ENCODE measurements at regions not wholly inside any gene's neighbourhood (a gene's known extent, or its start where the extent isn't known, plus 50 kb on each side); places are given as distances from the start of the nearest gene placed in this dataset.

DNA sequence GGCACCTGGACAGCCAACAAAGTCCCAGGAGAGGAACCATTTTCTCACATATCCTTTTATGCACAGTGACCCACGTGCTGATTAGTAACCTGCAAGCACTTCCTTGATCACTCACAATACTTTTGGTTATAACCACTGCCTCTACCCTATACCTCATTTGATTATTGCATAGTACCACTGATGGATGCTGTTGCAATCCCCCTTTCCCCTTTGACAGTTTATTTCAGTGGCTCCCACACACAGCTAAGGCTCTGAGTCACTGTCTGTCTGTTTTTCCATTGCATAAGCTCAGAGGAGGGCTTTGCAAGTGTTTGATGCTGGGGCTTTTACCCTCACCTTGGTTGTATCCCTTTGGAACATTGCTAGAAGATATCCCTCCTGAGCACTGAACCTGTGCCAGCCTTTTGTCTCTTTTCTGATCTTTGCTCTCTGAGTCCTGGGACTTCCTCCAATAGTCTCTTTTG is 101.7 kb upstream of the RBBP8 start:
- Mint-ChIP-seq H3K27me3 (ENCODE audit: low read depth) (peaks cover 31% of the 10 kb centered on the region), H3K27ac (no peak overlapping the region), H3K4me3 (no peak overlapping the region), H3K36me3 (ENCODE audit: low read depth) (no peaks in the 10 kb centered on the region), H3K9me3 (ENCODE audit: insufficient read depth) (no peaks in the 10 kb centered on the region), H3K4me1 (ENCODE audit: low read depth) (no peaks in the 10 kb centered on the region)
- POLR2A ChIA-PET = no interaction called here
- ATAC-seq = no peak
- no peak for DNase-seq
- CTCF ChIA-PET = interaction anchor here (2.3 kb wide), 1 partner anchor 17 kb away, joined by 7 read pairs; no protein-coding TSS in a partner anchor

DNA sequence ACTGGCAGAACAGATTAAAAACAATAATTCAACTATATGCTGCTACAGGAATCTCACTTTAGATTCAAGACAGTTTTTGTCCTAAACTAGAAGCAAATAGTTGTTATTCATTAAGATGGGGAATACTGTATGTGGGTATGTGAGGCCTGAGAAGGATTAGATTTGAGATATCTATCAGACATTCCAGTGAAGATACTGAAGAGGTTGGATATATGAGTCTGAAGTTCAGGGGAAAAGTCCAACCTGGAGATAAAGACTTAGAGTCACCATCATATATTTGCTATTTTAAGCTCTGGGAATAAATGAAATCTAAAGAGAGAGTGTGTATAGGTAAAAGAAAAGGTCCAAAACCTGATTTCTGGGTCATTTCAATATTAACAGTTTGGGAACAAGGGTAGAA is 96.2 kb upstream of the RBBP8 start:
- no peaks in the 10 kb centered on the region for H3K4me1 Mint-ChIP-seq (ENCODE audit: low read depth)
- no peak overlapping the region for H3K27ac Mint-ChIP-seq
- no peaks in the 10 kb centered on the region for H3K9me3 Mint-ChIP-seq (ENCODE audit: insufficient read depth)
- peaks cover 21% of the 10 kb centered on the region for H3K27me3 Mint-ChIP-seq (ENCODE audit: low read depth)
- no peaks in the 10 kb centered on the region for H3K36me3 Mint-ChIP-seq (ENCODE audit: low read depth)
- DNase-seq = no peak
- no peak for ATAC-seq
- ChIA-PET POLR2A (no interaction called here), CTCF (interaction anchor here (0.6 kb wide), 1 partner anchor 62 kb away, joined by 3 read pairs; no protein-coding TSS in a partner anchor)
- no peak overlapping the region for H3K4me3 Mint-ChIP-seq

DNA sequence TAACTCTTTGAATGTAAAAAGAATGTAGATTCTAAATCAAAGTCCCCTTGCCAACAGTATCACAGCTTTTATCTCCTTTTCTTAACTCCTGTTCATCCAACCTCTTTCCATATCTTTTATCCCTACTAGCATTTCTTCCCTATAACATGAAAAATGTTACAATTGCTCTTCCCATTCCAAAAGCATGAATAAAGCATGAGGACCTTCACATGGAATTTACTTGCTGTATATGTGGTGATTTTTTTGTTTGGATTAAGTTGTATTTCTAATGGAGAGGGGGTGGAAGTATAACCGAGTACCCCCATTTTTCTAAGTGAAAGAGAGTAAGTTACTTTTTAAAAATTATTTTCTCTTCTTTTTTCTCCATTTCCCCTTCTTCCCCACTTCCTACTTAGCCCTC is 94.9 kb upstream of the RBBP8 start:
- CTCF ChIA-PET = interaction anchor here (1.0 to 1.4 kb wide), 3 partner anchors 24 to 145 kb away, joined by 3 to 5 read pairs (median 4); no protein-coding TSS in a partner anchor
- no peak overlapping the region for H3K27ac Mint-ChIP-seq

DNA sequence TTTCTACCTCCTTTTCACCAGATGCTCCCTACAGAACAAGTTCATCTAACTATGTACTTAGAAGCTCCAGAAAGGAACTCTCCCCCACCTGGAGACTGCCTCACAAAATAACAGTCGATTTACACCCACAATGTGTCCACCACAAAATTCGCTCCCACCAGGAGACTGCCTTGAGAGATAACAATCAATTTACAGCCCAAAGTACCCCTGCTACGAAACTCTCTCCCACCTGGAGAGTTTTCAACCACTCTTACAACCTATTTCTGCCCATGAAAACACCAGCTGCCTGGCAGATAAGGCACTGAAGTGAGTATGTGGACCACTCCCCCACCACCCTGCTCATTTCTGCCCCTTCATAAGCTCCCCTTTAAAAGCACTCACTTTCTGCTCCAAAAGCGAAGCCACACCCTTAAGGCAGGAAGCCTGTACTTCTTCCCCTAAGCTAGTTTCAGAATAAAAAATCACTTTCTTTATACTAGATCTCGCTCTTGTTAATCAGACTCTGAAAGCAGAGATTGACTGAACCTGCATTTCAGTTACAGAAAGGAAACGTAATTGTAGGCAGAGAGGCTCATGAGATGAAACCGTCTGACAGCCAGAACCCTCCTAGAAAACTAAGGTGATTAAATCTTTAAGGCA is 94.4 kb upstream of the RBBP8 start:
- no peak overlapping the region for H3K4me3 Mint-ChIP-seq
- CTCF ChIA-PET = interaction anchor here (0.7 to 1.7 kb wide), 4 partner anchors 26 to 965 kb away, joined by 3 to 5 read pairs (median 4); no protein-coding TSS in a partner anchor
- no peaks in the 10 kb centered on the region for H3K36me3 Mint-ChIP-seq (ENCODE audit: low read depth)
- ATAC-seq (no peak), DNase-seq (no peak)
- no peaks in the 10 kb centered on the region for H3K4me1 Mint-ChIP-seq (ENCODE audit: low read depth)
- H3K27me3 Mint-ChIP-seq (ENCODE audit: low read depth) = peaks cover 13% of the 10 kb centered on the region
- no peaks in the 10 kb centered on the region for H3K9me3 Mint-ChIP-seq (ENCODE audit: insufficient read depth)
- no peak overlapping the region for H3K27ac Mint-ChIP-seq
- POLR2A ChIA-PET = no interaction called here

More for the DNA sequence above, 94.9 kb upstream of the RBBP8 start:
- Mint-ChIP-seq H3K36me3 (ENCODE audit: low read depth) (no peaks in the 10 kb centered on the region), H3K27me3 (ENCODE audit: low read depth) (peaks cover 16% of the 10 kb centered on the region), H3K4me1 (ENCODE audit: low read depth) (no peaks in the 10 kb centered on the region), H3K4me3 (no peak overlapping the region), H3K9me3 (ENCODE audit: insufficient read depth) (no peaks in the 10 kb centered on the region)
- DNase-seq (no peak), ATAC-seq (no peak)
- POLR2A ChIA-PET = no interaction called here

DNA sequence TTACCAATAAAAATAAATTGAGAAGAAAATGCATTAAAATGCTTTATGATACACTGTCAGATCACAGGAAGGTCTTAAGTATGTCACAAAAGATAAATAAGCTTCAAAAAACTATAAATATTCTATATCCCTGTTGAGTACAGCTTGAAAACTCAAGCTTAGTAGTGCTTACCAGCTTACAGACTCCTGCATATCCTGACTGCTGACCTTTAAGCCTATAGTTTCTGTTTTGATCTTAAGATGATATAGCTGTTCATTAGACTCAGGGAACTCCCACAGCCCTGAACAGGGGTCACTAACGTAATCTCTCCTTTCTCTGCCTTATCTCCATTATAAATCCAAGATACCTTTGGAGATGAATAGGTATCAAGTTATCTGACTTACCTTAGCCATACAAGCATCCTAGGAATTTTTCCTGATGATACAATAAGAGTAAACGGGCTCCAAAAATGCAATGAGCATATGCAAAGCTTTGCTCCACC is 93.7 kb upstream of the RBBP8 start:
- H3K36me3 Mint-ChIP-seq (ENCODE audit: low read depth) = no peaks in the 10 kb centered on the region
- H3K4me3 Mint-ChIP-seq = no peak overlapping the region
- no peak for ATAC-seq
- peaks cover 13% of the 10 kb centered on the region for H3K27me3 Mint-ChIP-seq (ENCODE audit: low read depth)
- no peak for DNase-seq
- no peaks in the 10 kb centered on the region for H3K4me1 Mint-ChIP-seq (ENCODE audit: low read depth)
- ChIA-PET CTCF (interaction anchor here (0.7 to 1.7 kb wide), 4 partner anchors 27 to 966 kb away, joined by 3 to 5 read pairs (median 4); no protein-coding TSS in a partner anchor), POLR2A (no interaction called here)
- no peaks in the 10 kb centered on the region for H3K9me3 Mint-ChIP-seq (ENCODE audit: insufficient read depth)
- H3K27ac Mint-ChIP-seq = no peak overlapping the region

DNA sequence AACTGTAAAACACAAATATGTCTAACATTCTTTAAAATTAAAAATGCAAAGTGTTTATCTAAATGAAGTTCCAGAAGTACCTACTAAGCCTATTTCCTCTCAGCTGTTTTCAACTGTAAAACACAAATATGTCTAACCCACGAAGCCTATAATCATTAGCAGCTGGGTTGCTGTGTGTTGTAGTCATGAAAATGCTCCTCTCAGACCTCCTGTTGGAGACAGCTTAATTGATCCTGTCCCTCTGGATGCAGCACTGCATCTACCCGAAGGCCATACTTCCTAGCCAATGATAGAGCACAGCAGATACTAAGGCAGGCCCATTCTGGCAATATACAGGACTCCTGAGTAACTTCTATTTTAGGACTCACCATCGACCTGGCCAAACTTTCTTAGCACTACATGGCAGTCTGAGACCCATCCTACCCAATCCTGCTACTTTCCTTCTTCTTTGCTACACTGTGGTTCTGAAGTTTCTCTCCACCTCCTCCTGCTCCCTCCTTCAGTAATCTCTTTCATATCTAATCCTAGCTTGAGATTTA is 92.5 kb upstream of the RBBP8 start:
- ATAC-seq = no peak
- no peaks in the 10 kb centered on the region for H3K9me3 Mint-ChIP-seq (ENCODE audit: insufficient read depth)
- POLR2A ChIA-PET = no interaction called here
- no peak overlapping the region for H3K27ac Mint-ChIP-seq
- DNase-seq = no peak
- peaks cover 4% of the 10 kb centered on the region for H3K27me3 Mint-ChIP-seq (ENCODE audit: low read depth)
- H3K36me3 Mint-ChIP-seq (ENCODE audit: low read depth) = no peaks in the 10 kb centered on the region
- CTCF ChIA-PET = interaction anchor here (1.7 kb wide), 1 partner anchor 28 kb away, joined by 4 read pairs; no protein-coding TSS in a partner anchor
- no peak overlapping the region for H3K4me3 Mint-ChIP-seq
- H3K4me1 Mint-ChIP-seq (ENCODE audit: low read depth) = no peaks in the 10 kb centered on the region

DNA sequence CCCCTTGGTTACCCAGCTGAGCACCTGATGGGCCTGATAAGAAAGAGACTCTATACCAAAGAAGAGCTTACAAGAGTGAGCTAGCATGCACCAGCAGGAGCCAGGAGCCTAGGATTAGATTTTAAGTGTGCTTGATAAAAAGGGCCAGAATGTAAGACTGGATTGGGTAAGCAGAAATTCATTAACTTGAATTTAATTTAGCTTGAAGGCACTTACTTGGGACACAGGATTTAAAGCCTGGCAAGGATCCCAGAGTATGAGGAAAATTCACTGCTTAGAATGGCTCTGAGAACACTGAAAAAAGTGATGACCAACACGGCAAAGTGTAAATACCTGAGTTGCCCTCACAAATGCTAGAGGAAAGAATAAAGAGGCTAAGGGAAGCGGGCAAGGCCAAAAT is 91.3 kb upstream of the RBBP8 start:
- ATAC-seq (no peak), DNase-seq (no peak)
- POLR2A ChIA-PET = no interaction called here
- Mint-ChIP-seq H3K27me3 (ENCODE audit: low read depth) (peaks cover 2% of the 10 kb centered on the region), H3K9me3 (ENCODE audit: insufficient read depth) (no peaks in the 10 kb centered on the region), H3K4me1 (ENCODE audit: low read depth) (no peaks in the 10 kb centered on the region), H3K27ac (no peak overlapping the region), H3K36me3 (ENCODE audit: low read depth) (no peaks in the 10 kb centered on the region), H3K4me3 (no peak overlapping the region)
- CTCF ChIA-PET = no interaction called here

DNA sequence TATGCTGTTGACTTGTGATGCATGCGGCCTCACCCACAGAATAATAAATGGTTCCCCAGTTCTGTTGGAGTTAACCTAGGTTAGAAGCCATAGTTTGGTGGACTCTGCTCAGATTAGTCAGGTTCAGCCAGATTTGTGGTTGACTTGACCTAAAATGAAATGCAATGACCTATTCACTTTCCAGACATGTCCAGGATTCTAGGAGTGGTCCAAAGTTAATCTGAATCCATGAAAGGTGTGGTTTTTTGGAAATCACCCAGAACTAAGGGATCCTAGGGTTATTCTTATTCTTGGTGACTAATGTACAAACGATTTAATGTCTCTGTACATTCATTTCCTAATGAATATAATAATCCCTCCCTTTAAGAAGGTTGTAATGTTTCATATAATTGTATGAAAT is 88.9 kb upstream of the RBBP8 start:
- no peak for DNase-seq
- no peaks in the 10 kb centered on the region for H3K4me1 Mint-ChIP-seq (ENCODE audit: low read depth)
- no peak overlapping the region for H3K4me3 Mint-ChIP-seq
- H3K9me3 Mint-ChIP-seq (ENCODE audit: insufficient read depth) = no peaks in the 10 kb centered on the region
- ChIA-PET POLR2A (no interaction called here), CTCF (no interaction called here)
- H3K27ac Mint-ChIP-seq = no peak overlapping the region
- H3K27me3 Mint-ChIP-seq (ENCODE audit: low read depth) = peaks cover 10% of the 10 kb centered on the region
- no peak for ATAC-seq
- H3K36me3 Mint-ChIP-seq (ENCODE audit: low read depth) = no peaks in the 10 kb centered on the region

DNA sequence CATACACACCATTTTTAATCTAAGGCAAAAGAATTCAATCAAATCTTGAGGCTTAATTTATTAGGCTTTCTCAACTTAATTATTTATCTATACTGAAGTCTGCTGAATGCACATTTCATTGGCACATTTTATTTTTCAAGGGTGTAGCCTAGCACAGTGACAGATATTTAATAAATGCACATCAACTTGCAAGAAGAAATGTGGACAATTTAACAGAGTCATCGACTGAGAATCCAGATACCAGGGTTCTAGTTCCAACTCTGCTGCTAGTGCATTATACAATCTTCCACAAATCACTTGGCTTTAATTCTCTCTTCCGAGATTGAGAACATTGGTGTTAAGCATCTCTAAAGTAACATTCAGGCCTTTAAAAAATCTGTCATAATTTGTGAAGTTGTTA is 88.5 kb upstream of the RBBP8 start:
- no peak for ATAC-seq
- no peak overlapping the region for H3K4me3 Mint-ChIP-seq
- peaks cover 11% of the 10 kb centered on the region for H3K27me3 Mint-ChIP-seq (ENCODE audit: low read depth)
- no peaks in the 10 kb centered on the region for H3K4me1 Mint-ChIP-seq (ENCODE audit: low read depth)
- no peak overlapping the region for H3K27ac Mint-ChIP-seq
- no peak for DNase-seq
- H3K36me3 Mint-ChIP-seq (ENCODE audit: low read depth) = no peaks in the 10 kb centered on the region
- ChIA-PET CTCF (no interaction called here), POLR2A (no interaction called here)
- H3K9me3 Mint-ChIP-seq (ENCODE audit: insufficient read depth) = no peaks in the 10 kb centered on the region

DNA sequence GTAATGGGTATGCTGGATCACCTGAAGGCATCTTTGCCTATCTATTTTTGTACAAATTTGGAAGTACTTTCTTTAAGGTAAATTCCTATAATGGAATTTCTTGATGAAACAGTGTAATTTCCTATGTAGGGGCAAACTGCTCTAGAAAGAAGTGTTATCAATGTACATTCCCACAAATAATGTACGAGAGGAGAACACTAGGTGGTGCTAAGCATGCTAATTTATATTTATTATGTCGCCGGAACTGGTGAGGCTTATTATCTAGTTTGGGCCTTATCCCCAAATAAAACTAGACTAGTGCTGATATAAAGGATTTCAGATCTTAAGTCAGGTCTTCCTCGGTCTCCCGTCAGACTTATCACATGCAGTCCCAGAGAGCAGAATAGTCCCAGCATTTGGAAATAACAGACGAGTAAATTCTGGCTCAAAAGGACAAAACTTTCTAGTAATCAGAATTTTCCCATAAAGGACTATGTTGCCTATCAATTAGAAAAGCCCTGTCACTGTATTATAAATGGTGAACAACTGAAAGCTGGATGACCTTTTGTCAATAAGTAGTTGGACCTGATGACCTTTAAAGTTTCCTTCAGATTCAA is 86.9 kb upstream of the RBBP8 start:
- DNase-seq = no peak
- ATAC-seq = no peak
- Mint-ChIP-seq H3K9me3 (ENCODE audit: insufficient read depth) (no peaks in the 10 kb centered on the region), H3K4me1 (ENCODE audit: low read depth) (no peaks in the 10 kb centered on the region), H3K27ac (no peak overlapping the region), H3K4me3 (no peak overlapping the region), H3K27me3 (ENCODE audit: low read depth) (peaks cover 14% of the 10 kb centered on the region), H3K36me3 (ENCODE audit: low read depth) (no peaks in the 10 kb centered on the region)
- ChIA-PET POLR2A (no interaction called here), CTCF (interaction anchor here (0.8 to 1.3 kb wide), 2 partner anchors 12 to 137 kb away, joined by 3 read pairs; no protein-coding TSS in a partner anchor)

DNA sequence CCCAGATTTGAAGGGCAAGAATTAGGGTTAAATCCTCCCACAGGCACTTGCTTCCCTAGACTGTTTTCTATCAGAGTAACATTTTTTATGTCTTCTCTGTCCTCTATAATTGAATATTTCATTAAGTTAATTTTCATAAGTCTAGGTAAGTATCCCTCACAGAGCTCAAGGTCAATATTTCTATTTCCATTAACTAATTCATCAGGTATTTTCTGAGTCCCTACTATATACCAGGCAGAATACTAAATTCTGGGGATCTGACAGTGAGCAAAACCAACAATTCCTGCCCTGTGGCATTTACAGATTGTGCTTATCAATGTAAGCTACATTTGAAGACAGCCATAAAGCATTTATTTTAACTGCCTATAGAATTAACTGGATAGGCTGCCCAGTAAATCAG is 86.4 kb upstream of the RBBP8 start:
- POLR2A ChIA-PET = no interaction called here
- CTCF ChIA-PET = interaction anchor here (0.8 to 1.3 kb wide), 2 partner anchors 12 to 137 kb away, joined by 3 read pairs; no protein-coding TSS in a partner anchor
- no peaks in the 10 kb centered on the region for H3K9me3 Mint-ChIP-seq (ENCODE audit: insufficient read depth)
- peaks cover 17% of the 10 kb centered on the region for H3K27me3 Mint-ChIP-seq (ENCODE audit: low read depth)
- H3K4me1 Mint-ChIP-seq (ENCODE audit: low read depth) = no peaks in the 10 kb centered on the region
- no peaks in the 10 kb centered on the region for H3K36me3 Mint-ChIP-seq (ENCODE audit: low read depth)
- no peak for DNase-seq
- H3K27ac Mint-ChIP-seq = no peak overlapping the region
- ATAC-seq = no peak
- H3K4me3 Mint-ChIP-seq = no peak overlapping the region

DNA sequence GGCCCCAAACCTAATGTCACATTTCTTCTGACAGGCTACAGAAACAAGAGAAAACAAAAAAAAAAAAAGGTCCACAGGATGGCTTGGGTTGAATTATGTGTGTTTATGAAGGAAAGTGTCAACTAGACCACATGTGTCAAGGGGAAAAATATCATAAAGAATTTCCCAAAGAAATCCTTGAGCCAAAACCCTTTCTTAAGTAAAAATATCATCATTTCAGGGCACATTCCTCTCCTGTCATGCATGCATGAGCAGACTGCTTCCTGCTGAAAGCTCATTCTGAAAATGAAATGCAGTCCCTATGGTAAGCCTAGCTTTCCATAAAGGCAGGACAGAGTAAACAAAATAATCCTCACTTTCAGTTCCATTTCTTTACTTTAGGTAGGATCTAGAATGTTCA is 85.7 kb upstream of the RBBP8 start:
- Mint-ChIP-seq H3K27ac (no peak overlapping the region), H3K27me3 (ENCODE audit: low read depth) (peaks cover 23% of the 10 kb centered on the region), H3K9me3 (ENCODE audit: insufficient read depth) (no peaks in the 10 kb centered on the region), H3K4me3 (no peak overlapping the region), H3K36me3 (ENCODE audit: low read depth) (no peaks in the 10 kb centered on the region), H3K4me1 (ENCODE audit: low read depth) (no peaks in the 10 kb centered on the region)
- DNase-seq = no peak
- ATAC-seq = no peak
- ChIA-PET POLR2A (no interaction called here), CTCF (interaction anchor here (1.3 kb wide), 1 partner anchor 136 kb away, joined by 3 read pairs; no protein-coding TSS in a partner anchor)

Measured in activated CD8-positive, alpha-beta T cell treated with anti-CD3 and anti-CD28 coated beads, Interleukin-2, amount 10 ng/mL, durations not matched to agents 7 days and 5 days (primary cell).